SH-SY5Y (cell line): ENCODE measurements at regions not wholly inside any gene's neighbourhood (a gene's known extent, or its start where the extent isn't known, plus 50 kb on each side); places are given as distances from the start of the nearest gene placed in this dataset.

ENCODE experiments used
- GATA2 ChIP-seq: IDR thresholded peaks from 2 replicates; pipeline ENCODE4 v1.6.1; 2011; ENCODE audit warnings: mild to moderate bottlenecking, low read depth, low read length
- GATA3 ChIP-seq: IDR thresholded peaks from 2 replicates; pipeline ENCODE4 v1.6.1; 2011; ENCODE audit warnings: low read depth, mild to moderate bottlenecking, low read length, moderate library complexity

DNA sequence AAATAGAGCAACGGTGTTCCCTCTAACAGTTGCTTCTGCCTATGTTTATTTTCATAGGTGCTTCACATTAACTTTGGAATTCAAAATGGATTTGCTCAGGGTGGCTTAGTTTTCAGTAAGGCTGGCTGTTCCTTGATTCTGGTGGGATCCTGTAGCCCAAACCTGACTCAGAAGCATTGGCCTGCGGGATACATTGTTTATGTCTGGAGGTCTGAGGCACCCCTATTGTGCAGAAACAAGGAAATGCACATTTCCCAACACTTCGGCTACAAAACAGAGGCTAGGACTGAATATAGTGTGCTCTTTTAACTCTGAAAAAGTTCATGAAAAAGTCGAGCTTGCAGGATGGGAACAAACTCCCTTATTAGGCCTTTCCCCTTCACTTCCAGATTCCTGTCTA lies 133.8 kb upstream of the F3 start:
- TF ChIP-seq GATA2 = no peak
- no peak for TF ChIP-seq GATA3
